GM21786 (cell line): ENCODE measurements at regions not wholly inside any gene's neighbourhood (a gene's known extent, or its start where the extent isn't known, plus 50 kb on each side); places are given as distances from the start of the nearest gene placed in this dataset.

Source experiments
- ATAC-seq: cut with Tn5 transposase; IDR thresholded peaks from one replicate; pipeline ENCODE4 v1.9.1; 2021; ENCODE audit not compliant: unreplicated experiment

GRCh38 chr6:19032591-19033295 lies 645.6 kb downstream of the RNF144B start:
- no peak for ATAC-seq

- ATAC-seq, result no peak
Observed at GRCh38 chr6:19033683-19034082, 646.5 kb downstream of the RNF144B start.

- no peak for ATAC-seq
Observed at GRCh38 chr6:19034986-19035385, 647.8 kb downstream of the RNF144B start.

- ATAC-seq, result no peak
Observed at GRCh38 chr6:19035461-19036195, 648.5 kb downstream of the RNF144B start.

GRCh38 chr6:19036196-19036555 lies 649.0 kb downstream of the RNF144B start:
- ATAC-seq, result no peak

GRCh38 chr6:19037607-19038006 lies 650.5 kb downstream of the RNF144B start:
- ATAC-seq, result no peak

- no peak for ATAC-seq
Observed at GRCh38 chr6:19039287-19039686, 652.1 kb downstream of the RNF144B start.

GRCh38 chr6:19041906-19042305 lies 654.8 kb downstream of the RNF144B start:
- no peak for ATAC-seq

- ATAC-seq, result no peak
Observed at GRCh38 chr6:19042420-19042819, 655.3 kb downstream of the RNF144B start.

- ATAC-seq, result no peak
Observed at GRCh38 chr6:19050765-19051164, 663.6 kb downstream of the RNF144B start.

- no peak for ATAC-seq
Observed at GRCh38 chr6:19052219-19052618, 665.1 kb downstream of the RNF144B start.

GRCh38 chr6:19059102-19059501 lies 672.0 kb downstream of the RNF144B start:
- ATAC-seq, result no peak

- no peak for ATAC-seq
Observed at GRCh38 chr6:19067165-19067564, 680.0 kb downstream of the RNF144B start.

- ATAC-seq, result no peak
Observed at GRCh38 chr6:19070520-19070919, 683.4 kb downstream of the RNF144B start.

- no peak for ATAC-seq
Observed at GRCh38 chr6:19083801-19084200, 696.7 kb downstream of the RNF144B start.

- no peak for ATAC-seq
Observed at GRCh38 chr6:19086480-19086879, 699.3 kb downstream of the RNF144B start.

- ATAC-seq, result no peak
Observed at GRCh38 chr6:19087296-19087695, 700.1 kb downstream of the RNF144B start.

- ATAC-seq, result no peak
Observed at GRCh38 chr6:19087897-19088296, 700.7 kb downstream of the RNF144B start.

GRCh38 chr6:19100752-19101151 lies 713.6 kb downstream of the RNF144B start:
- ATAC-seq, result no peak

GRCh38 chr6:19102936-19103335 lies 715.8 kb downstream of the RNF144B start:
- no peak for ATAC-seq

- no peak for ATAC-seq
Observed at GRCh38 chr6:19107468-19107867, 720.3 kb downstream of the RNF144B start.

- ATAC-seq, result no peak
Observed at GRCh38 chr6:19121521-19121920, 715.6 kb upstream of the ID4 start.

- no peak for ATAC-seq
Observed at GRCh38 chr6:19127081-19127480, 710.1 kb upstream of the ID4 start.
